Ovary (tissue), 7 donors: ENCODE measurements at regions not wholly inside any gene's neighbourhood (a gene's known extent, or its start where the extent isn't known, plus 50 kb on each side); places are given as distances from the start of the nearest gene placed in this dataset.

ENCODE experiments used
- DNase-seq, 5 donors: peaks; one replicate each; pipeline ENCODE4 v3.0.0-alpha.2; 2019 to 2020
- H3K27ac ChIP-seq, 2 donors: fragments of 200-600 bp; one replicate each; pipeline versions ENCODE4 v1.5.1 to v1.8.0; 2019 to 2022
- H3K27me3 ChIP-seq: fragments of 200-600 bp; one replicate; pipeline ENCODE4 v1.8.0; 2022
- H3K36me3 ChIP-seq: fragments of 200-600 bp; sonication (generic); one replicate; pipeline ENCODE4 v1.5.1; 2019
- H3K4me1 ChIP-seq: one replicate; pipeline ENCODE4 v1.8.1; 2013; ENCODE audit warnings: mild to moderate bottlenecking, moderate library complexity; ENCODE audit not compliant: insufficient read depth
- H3K4me3 ChIP-seq: fragments of 200-600 bp; sonication (generic); one replicate; pipeline ENCODE4 v1.5.1; 2017
- H3K9me3 ChIP-seq, 2 donors: fragments of 200-600 bp in 1 of 2; sonication (generic) in 1 of 2; one replicate each; pipeline versions ENCODE4 v1.5.1 to v1.8.1; 2013 to 2019; ENCODE audit warnings: mild to moderate bottlenecking in 1 of 2, moderate library complexity in 1 of 2
- CTCF ChIP-seq, 3 donors: fragments of 450-650 bp in 2 of 3; fragments of 200-600 bp in 1 of 3; IDR thresholded peaks; one replicate each; pipeline versions ENCODE4 v1.5.1 to v1.8.0; 2016 to 2022; ENCODE audit warnings: antibody characterized with exemption in 3 of 3, mild to moderate bottlenecking in 1 of 3
- EP300 ChIP-seq: sonication (generic); formaldehyde crosslinking; IDR thresholded peaks from one replicate; pipeline ENCODE4 v1.6.1; 2017; ENCODE audit warnings: antibody characterized with exemption
- POLR2A ChIP-seq: fragments of 450-650 bp; IDR thresholded peaks from one replicate; pipeline ENCODE4 v1.6.1; 2017; ENCODE audit warnings: antibody characterized with exemption, mild to moderate bottlenecking, moderate library complexity
- WGBS, 3 donors: extraction: QIAGEN DNeasy Blood & Tissue Kit in 1 of 3; methylation state at CpG; one replicate each; pipeline versions ENCODE4 v1.1.5 to v1.1.7; 2013 to 2017; 5-methylcytosine and 5-hydroxymethylcytosine counted together
- intact Hi-C, 4 donors: fragments of 100-400 bp; cut with DNase I; formaldehyde crosslinking; loops; one replicate each; pipeline versions ENCODE4 v1.11.0 to v1.15.1; 2022 to 2023
- donor health status: DM: no; HTN: no; CAD: no; lungs with moderate emphysema.
- donor health status: DM: no; HTN: no; CAD: no.
- donor health status: Bipolar disorder and iron deficiency.
- donor health status: DM: no; HTN: no; CAD: no.
- donor health status: DM: yes; HTN: yes; CAD: no.

GRCh38 chr13:26469602-26470001 lies 87.9 kb upstream of the WASF3 start:
- Histone ChIP-seq H3K9me3 (no peaks in the 10 kb centered on the region), H3K27me3 (no peaks in the 10 kb centered on the region), H3K4me1 (no peaks in the 10 kb centered on the region), H3K27ac (no peak overlapping the region), H3K36me3 (no peaks in the 10 kb centered on the region), H3K4me3 (no peak overlapping the region)
- TF ChIP-seq POLR2A, result no peak
- no peak for TF ChIP-seq EP300
- TF ChIP-seq CTCF (IDR thresholded peaks at IDR 0.05), result no peak
- no peak for DNase-seq
- WGBS, 3 donors, result 57 to 74% (median 69%) methylated on average over 4 of the region's 4 CpGs
- intact Hi-C loops, result no loop called here

DNA sequence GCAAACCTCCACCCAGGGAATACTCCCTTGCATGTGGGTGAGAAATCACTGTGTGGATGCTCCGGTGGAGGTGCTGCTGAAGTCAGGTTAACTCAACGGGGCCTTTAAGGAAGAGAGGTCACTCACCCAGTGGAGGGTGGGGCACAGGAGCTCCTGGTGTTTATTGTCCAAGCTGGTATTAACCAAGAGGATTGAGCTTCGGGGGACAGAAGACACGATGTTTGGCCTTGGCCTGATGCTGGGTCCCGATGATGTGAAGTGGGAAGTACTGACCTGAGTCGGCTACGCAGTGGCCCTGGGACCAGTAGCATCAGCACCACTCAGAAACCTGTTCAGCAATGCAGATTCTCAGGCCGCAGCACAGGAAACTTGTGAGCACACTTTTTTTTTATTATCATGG lies 85.7 kb upstream of the WASF3 start:
- H3K27ac ChIP-seq, result no peak overlapping the region
- intact Hi-C loops, result no loop called here
- TF ChIP-seq POLR2A (no peak), CTCF (IDR thresholded peaks at IDR 0.05) (no peak), EP300 (no peak)
- H3K9me3 ChIP-seq, result no peaks in the 10 kb centered on the region
- peaks cover 2% of the 10 kb centered on the region for H3K4me1 ChIP-seq
- no peaks in the 10 kb centered on the region for H3K36me3 ChIP-seq
- 81 to 83% (median 83%) methylated on average over 8 of the region's 8 CpGs for WGBS, 3 donors
- no peak for DNase-seq
- no peaks in the 10 kb centered on the region for H3K27me3 ChIP-seq
- no peak overlapping the region for H3K4me3 ChIP-seq

GRCh38 chr13:26473571-26474230 lies 83.8 kb upstream of the WASF3 start:
- Histone ChIP-seq H3K4me3 (no peak overlapping the region), H3K36me3 (no peaks in the 10 kb centered on the region), H3K27me3 (no peaks in the 10 kb centered on the region), H3K27ac (no peak overlapping the region), H3K9me3 (no peaks in the 10 kb centered on the region), H3K4me1 (peaks cover 2% of the 10 kb centered on the region)
- intact Hi-C loops, result no loop called here
- TF ChIP-seq CTCF (IDR thresholded peaks at IDR 0.05) (no peak), POLR2A (no peak)
- no peak for DNase-seq
- WGBS, 3 donors, result 62 to 68% (median 67%) methylated on average over 5 of the region's 5 CpGs

- Histone ChIP-seq H3K27ac (no peak overlapping the region), H3K9me3 (no peaks in the 10 kb centered on the region), H3K27me3 (no peaks in the 10 kb centered on the region), H3K4me1 (peaks cover 2% of the 10 kb centered on the region), H3K4me3 (no peak overlapping the region), H3K36me3 (no peaks in the 10 kb centered on the region)
- DNase-seq, result no peak
- WGBS, 3 donors, result 81 to 83% (median 82%) methylated on average over 11 of the region's 11 CpGs
- intact Hi-C loops, result no loop called here
- TF ChIP-seq POLR2A (no peak), EP300 (no peak), CTCF (IDR thresholded peaks at IDR 0.05) (no peak)
These were observed 83.2 kb upstream of the WASF3 start for GRCh38 chr13:26474286-26474685.
